ENCODE measurements at regions not wholly inside any gene's neighbourhood (a gene's known extent, or its start where the extent isn't known, plus 50 kb on each side); places are given as distances from the start of the nearest gene placed in this dataset.

DNA sequence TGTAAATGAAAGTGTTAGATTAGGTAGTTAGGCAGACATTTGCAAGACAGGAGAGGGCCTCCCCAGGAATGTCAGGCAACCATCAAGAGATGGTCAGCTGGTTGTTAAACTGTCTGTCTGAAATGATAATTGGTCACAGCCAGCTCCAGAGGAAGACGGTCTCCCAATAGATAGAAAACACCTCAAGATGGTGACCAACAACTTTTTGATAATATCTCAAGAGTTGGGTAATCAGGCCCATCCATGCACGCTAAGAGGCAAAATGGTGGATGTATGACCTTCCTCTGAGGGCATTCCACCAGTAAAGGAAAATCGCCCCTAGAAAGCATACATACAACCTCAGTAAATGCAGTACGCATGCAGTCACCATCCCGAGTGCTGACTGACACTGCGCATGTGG is 118.2 kb downstream of the MAP3K21 start:
- no peak for DNase-seq (ENCODE audit: low read depth)
- TF ChIP-seq, protein P1, sequence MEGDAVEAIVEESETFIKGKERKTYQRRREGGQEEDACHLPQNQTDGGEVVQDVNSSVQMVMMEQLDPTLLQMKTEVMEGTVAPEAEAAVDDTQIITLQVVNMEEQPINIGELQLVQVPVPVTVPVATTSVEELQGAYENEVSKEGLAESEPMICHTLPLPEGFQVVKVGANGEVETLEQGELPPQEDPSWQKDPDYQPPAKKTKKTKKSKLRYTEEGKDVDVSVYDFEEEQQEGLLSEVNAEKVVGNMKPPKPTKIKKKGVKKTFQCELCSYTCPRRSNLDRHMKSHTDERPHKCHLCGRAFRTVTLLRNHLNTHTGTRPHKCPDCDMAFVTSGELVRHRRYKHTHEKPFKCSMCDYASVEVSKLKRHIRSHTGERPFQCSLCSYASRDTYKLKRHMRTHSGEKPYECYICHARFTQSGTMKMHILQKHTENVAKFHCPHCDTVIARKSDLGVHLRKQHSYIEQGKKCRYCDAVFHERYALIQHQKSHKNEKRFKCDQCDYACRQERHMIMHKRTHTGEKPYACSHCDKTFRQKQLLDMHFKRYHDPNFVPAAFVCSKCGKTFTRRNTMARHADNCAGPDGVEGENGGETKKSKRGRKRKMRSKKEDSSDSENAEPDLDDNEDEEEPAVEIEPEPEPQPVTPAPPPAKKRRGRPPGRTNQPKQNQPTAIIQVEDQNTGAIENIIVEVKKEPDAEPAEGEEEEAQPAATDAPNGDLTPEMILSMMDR (IDR thresholded peaks at IDR 0.05; ENCODE audit: low read depth, low read length, missing control alignments), result no peak
- in situ Hi-C loops (cut with HindIII; ENCODE audit: low sequenced_read_pairs), result no loop called here
- no peak overlapping the region for H3K4me3 ChIP-seq (ENCODE audit: low read depth, low read length)

DNA sequence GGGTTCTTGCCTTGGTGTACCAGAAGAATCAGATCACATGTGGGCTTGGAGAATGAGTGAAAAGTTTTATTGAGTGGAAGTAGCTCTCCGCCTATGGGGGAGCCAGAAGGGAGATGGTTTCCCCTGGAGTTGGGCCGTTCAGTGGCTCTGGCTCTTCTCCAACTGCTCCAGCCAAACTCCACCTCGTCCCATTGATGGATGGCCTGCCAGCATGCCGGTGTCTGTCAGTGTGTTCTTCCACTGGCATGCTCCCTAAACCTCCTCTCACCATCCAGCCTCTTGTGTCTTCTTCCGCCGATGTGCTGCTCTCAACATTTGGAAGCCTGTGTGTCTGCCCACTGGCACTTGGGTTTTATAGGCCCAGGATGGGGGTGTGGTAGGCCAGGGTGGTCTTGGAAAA is 119.4 kb downstream of the MAP3K21 start:
- DNase-seq (ENCODE audit: low read depth), result no peak
- in situ Hi-C loops (cut with HindIII; ENCODE audit: low sequenced_read_pairs), result no loop called here
- TF ChIP-seq, protein P1 (IDR thresholded peaks at IDR 0.05; ENCODE audit: low read depth, low read length, missing control alignments), result no peak
- H3K4me3 ChIP-seq (ENCODE audit: low read depth, low read length), result no peak overlapping the region

DNA sequence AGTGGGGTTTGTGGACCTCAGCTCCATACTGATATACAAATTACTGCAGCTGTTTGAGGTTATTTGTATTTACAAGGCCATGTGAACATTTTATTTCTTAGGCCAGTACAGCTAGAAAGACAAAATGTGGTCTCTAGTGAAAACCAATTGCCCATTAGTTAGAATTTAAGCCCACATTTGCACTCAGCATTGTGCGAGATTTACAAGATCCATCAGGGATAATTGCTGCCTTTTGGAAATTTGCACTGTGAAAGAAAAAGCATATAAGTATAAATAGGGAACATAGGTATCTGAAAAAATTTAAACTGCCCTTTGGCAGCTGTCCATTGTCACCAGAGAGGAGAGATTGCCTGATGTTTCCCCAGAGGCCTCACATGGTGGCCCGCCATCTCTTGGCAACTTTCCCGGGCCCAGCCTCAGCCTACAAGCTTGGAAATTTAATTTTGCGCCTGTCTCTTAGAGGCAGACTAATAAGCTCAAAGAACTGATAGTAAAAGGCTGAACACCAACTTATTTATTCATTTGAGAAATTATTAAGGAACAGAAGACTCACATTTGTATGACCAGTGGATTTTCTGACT is 120.7 kb downstream of the MAP3K21 start:
- no peak for DNase-seq (ENCODE audit: low read depth)
- in situ Hi-C loops (cut with HindIII; ENCODE audit: low sequenced_read_pairs), result no loop called here
- TF ChIP-seq, protein P1 (IDR thresholded peaks at IDR 0.05; ENCODE audit: low read depth, low read length, missing control alignments), result no peak
- H3K4me3 ChIP-seq (ENCODE audit: low read depth, low read length), result no peak overlapping the region

DNA sequence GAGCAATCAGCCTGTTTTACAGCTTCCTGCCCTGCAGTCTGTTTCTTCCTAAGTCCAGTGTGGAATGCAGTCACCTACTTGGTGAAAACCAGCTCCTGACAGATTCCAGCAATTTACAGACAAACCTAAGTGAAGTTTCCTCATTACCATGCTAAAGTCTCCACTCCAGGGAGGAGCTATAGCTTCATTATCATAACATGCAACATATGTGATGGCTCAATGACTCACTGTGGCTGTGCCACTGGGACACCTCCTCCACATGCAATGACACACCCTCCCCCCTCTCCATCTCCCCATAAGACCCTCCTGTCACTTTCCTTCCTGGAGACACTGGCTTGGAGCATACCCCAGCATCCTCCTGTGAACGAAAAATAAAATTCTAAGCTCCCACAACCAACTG is 125.2 kb downstream of the MAP3K21 start:
- TF ChIP-seq, protein P1 (IDR thresholded peaks at IDR 0.05; ENCODE audit: low read depth, low read length, missing control alignments), result no peak
- in situ Hi-C loops (cut with HindIII; ENCODE audit: low sequenced_read_pairs), result no loop called here
- no peak overlapping the region for H3K4me3 ChIP-seq (ENCODE audit: low read depth, low read length)
- no peak for DNase-seq (ENCODE audit: low read depth)

DNA sequence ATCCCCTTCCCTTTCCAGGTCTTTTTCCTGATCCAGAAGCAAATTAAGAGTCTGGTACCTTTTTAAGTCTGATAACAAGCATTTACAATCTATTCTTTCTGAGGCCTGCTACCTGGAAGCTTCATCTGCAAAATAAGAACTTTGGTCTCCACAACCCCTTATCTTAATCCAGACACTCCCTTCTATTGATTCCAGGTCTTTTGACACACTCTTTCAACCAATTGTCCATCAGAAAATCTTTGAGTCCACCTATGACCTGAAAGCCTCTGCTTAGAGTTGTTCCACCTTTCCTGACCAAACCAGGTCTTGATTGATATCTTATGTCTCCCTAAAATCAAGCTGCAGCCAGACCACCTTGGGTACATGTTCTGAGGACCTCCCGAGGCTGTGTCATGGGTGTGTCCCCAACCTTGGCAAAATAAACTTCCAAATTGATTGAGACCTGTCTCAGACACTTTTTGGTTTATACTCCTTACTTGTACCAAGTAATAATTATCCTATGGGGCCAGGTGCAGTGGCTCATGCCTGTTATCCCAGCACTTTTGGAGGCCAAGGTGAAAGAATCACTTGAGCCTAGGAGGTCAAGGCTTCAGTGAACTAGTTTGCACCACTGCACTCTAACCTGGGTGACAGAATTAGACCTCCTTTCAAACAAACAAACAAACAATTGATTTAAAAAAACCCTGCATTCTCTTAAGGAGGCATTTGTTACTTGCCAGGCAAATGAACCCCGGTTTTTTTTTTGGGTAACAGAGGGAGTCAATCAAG is 126.1 kb downstream of the MAP3K21 start:
- TF ChIP-seq, protein P1 (IDR thresholded peaks at IDR 0.05; ENCODE audit: low read depth, low read length, missing control alignments), result no peak
- no peak for DNase-seq (ENCODE audit: low read depth)
- in situ Hi-C loops (cut with HindIII; ENCODE audit: low sequenced_read_pairs), result no loop called here

DNA sequence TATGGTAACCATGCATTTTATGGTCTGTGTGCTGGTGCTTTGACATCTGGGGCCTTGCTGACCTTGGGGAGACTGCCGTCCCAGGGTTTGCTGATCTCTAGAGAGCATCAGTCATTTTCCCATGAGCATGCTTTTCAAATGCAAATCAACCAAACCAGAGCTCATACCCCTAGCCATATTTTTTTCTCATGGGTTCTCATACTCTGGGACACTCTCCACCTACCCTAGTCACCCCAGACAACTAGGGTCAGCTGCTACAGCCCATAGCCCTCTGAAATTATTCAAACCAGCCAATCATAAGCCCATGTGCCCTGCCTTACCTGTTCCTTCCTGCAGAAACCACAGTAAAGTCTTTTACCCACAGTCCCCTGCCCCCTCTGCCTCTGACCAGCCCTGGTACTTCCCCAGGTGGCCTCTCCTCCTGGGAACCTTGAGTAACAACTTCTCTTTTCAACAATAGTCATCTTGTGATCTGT is 132.0 kb downstream of the MAP3K21 start:
- no peak overlapping the region for H3K4me3 ChIP-seq (ENCODE audit: low read depth, low read length)
- TF ChIP-seq, protein P1 (IDR thresholded peaks at IDR 0.05; ENCODE audit: low read depth, low read length, missing control alignments), result no peak
- no peak for DNase-seq (ENCODE audit: low read depth)
- in situ Hi-C loops (cut with HindIII; ENCODE audit: low sequenced_read_pairs), result no loop called here

More for the DNA sequence above, 126.1 kb downstream of the MAP3K21 start:
- no peak overlapping the region for H3K4me3 ChIP-seq (ENCODE audit: low read depth, low read length)
